Progenitor cell of endocrine pancreas (in vitro differentiated cells): ENCODE measurements at regions not wholly inside any gene's neighbourhood (a gene's known extent, or its start where the extent isn't known, plus 50 kb on each side); places are given as distances from the start of the nearest gene placed in this dataset.

Source experiments
- DNase-seq: peaks from one replicate; pipeline ENCODE4 v3.0.0; 2021; ENCODE audit warnings: low spot score; ENCODE audit not compliant: unreplicated experiment
- H3K27ac Mint-ChIP-seq: 2 replicates; pipeline ENCODE4 v1.8.0; 2021; ENCODE audit warnings: mild to moderate bottlenecking, moderate library complexity, mixed read lengths
- H3K27me3 Mint-ChIP-seq: 2 replicates; pipeline ENCODE4 v1.8.0; 2021; ENCODE audit warnings: mixed read lengths
- H3K36me3 Mint-ChIP-seq: 2 replicates; pipeline ENCODE4 v1.8.0; 2022; ENCODE audit warnings: mixed read lengths; ENCODE audit not compliant: insufficient read depth
- H3K4me1 Mint-ChIP-seq: 2 replicates; pipeline ENCODE4 v1.8.0; 2021; ENCODE audit warnings: low read depth, mixed read lengths
- H3K4me3 Mint-ChIP-seq: 2 replicates; pipeline ENCODE4 v1.8.0; 2021; ENCODE audit warnings: low read depth, mild to moderate bottlenecking, moderate library complexity, mixed read lengths
- H3K9me3 Mint-ChIP-seq: 2 replicates; pipeline ENCODE4 v1.8.0; 2021; ENCODE audit warnings: low read depth, mixed read lengths
- TF ChIP-seq, protein P1 (sequence below): fragments of 200-600 bp; sonication (generic); IDR thresholded peaks from one replicate; pipeline ENCODE4 v1.5.0; 2021; ENCODE audit warnings: antibody characterized with exemption, mild to moderate bottlenecking; ENCODE audit not compliant: unreplicated experiment

DNA sequence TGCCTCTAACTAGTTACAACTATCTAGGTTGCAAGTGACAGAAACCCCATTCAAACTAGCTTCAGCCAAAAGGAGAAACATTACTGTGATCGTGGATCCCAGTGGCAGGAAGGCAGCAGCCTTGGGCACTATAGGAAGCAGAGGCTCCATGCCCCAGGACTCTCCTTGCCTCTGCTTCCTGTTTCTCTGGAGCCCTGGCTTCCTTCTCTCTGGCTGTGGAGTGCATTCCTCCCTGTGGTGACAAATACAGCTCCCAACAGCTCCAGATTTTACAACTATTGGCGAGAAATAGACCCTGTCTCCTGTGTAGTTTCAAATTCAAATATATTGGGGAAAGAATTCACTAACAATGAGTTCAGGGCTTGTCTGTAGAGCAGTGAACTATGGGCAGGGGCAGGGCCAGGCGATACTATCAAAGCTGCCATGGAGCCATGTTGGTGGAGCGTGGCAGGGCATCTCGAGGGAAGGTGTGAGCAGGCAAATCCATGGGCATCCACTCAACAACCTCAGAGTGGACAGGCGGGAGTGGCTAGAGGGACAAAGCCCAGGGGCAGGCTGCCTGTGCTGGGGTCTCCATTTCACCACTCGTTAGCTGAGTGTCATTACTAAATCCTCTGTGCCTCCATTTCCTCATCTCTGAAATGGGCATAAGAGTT is 189.5 kb downstream of the ERCC6L2 start:
- no peak overlapping the region for H3K4me3 Mint-ChIP-seq
- TF ChIP-seq, protein P1, sequence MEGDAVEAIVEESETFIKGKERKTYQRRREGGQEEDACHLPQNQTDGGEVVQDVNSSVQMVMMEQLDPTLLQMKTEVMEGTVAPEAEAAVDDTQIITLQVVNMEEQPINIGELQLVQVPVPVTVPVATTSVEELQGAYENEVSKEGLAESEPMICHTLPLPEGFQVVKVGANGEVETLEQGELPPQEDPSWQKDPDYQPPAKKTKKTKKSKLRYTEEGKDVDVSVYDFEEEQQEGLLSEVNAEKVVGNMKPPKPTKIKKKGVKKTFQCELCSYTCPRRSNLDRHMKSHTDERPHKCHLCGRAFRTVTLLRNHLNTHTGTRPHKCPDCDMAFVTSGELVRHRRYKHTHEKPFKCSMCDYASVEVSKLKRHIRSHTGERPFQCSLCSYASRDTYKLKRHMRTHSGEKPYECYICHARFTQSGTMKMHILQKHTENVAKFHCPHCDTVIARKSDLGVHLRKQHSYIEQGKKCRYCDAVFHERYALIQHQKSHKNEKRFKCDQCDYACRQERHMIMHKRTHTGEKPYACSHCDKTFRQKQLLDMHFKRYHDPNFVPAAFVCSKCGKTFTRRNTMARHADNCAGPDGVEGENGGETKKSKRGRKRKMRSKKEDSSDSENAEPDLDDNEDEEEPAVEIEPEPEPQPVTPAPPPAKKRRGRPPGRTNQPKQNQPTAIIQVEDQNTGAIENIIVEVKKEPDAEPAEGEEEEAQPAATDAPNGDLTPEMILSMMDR: no peak
- peaks cover 21% of the 10 kb centered on the region for H3K27me3 Mint-ChIP-seq
- H3K27ac Mint-ChIP-seq: no peak overlapping the region
- no peak for DNase-seq
- peaks cover 5% of the 10 kb centered on the region for H3K4me1 Mint-ChIP-seq
- H3K9me3 Mint-ChIP-seq: no peaks in the 10 kb centered on the region
- H3K36me3 Mint-ChIP-seq: no peaks in the 10 kb centered on the region

DNA sequence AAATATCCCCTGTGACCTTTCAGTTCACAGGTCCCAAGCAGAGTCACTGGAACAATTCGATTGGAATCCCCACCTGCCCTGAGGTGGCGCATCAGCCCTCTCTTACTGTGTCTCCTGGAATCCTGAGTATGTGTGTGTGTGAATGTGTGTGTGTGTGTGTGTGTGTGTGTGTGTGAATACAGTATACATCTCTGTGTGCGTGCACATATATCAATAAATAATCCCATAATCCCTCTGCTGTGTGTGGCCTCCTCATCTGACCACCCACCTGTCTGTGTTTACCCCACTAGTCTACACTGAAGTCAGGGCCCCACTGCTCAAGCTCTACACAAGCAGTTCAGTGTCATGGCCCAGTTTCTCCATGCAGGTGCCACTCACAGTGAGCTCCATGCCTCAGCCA is 187.4 kb downstream of the ERCC6L2 start:
- Mint-ChIP-seq H3K27me3 (peaks cover 16% of the 10 kb centered on the region), H3K9me3 (no peaks in the 10 kb centered on the region), H3K4me3 (no peak overlapping the region), H3K27ac (peak overlapping the region; percentile 50), H3K4me1 (peaks cover 5% of the 10 kb centered on the region), H3K36me3 (no peaks in the 10 kb centered on the region)
- DNase-seq: no peak
- TF ChIP-seq, protein P1: no peak

DNA sequence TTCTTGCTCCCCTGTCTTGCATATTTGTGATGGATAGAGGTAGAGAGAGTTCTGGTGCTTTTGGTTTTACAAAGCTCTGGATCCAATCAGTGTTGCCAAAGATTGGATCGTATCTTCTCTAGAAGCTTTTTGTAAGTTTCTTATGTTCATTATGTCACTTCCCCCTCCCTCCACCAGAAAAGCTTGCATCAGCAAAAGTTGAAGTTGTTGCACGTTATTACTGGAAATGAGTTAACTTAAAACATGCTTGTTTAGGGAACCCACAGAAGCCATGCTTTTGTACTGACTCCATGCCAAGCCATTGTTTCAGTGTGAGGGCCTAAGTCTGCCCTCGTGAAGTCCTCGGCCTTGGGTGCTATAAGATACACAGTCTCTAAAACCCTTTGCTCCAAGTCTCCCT is 186.5 kb downstream of the ERCC6L2 start:
- no peak overlapping the region for H3K4me3 Mint-ChIP-seq
- no peaks in the 10 kb centered on the region for H3K36me3 Mint-ChIP-seq
- no peaks in the 10 kb centered on the region for H3K9me3 Mint-ChIP-seq
- peaks cover 16% of the 10 kb centered on the region for H3K27me3 Mint-ChIP-seq
- no peak overlapping the region for H3K27ac Mint-ChIP-seq
- TF ChIP-seq, protein P1: no peak
- no peak for DNase-seq
- peaks cover 5% of the 10 kb centered on the region for H3K4me1 Mint-ChIP-seq

DNA sequence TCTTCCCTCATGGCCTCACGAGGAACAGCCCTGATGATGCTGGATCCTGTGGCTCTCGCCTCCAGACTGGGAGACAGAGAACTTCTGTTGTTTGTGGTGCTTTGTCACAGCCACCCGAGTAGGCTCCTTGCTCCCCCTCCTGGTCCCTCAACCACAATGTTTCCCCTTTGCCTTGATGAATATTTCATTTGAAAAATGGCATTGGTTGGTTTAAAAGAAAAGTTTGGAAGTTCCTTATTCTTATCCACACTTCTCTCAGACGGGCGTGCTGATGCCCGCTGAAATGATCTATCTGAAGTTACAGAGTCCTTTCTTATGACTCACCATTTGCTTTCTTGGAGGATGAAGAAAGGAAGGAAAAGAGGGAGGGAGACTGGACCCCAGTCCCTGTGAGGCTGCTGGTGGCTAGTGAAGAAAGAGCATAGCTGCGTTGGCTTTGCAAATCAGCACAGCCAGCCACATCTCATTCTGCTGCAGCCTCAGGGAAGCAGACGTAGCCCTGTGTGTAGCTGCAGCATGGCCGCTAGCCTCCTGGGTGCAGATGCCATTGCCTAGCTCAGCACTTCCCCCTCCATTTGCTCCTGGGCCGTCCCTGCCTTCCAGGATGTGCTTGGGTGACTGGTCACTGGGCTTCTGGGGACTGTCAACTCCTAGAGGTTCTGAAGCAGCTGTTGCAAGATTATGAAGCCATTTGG is 185.9 kb downstream of the ERCC6L2 start:
- no peak for DNase-seq
- Mint-ChIP-seq H3K9me3 (no peaks in the 10 kb centered on the region), H3K4me1 (peaks cover 5% of the 10 kb centered on the region), H3K27me3 (peaks cover 18% of the 10 kb centered on the region), H3K27ac (no peak overlapping the region), H3K4me3 (no peak overlapping the region), H3K36me3 (no peaks in the 10 kb centered on the region)
- TF ChIP-seq, protein P1: peak; percentile 60

DNA sequence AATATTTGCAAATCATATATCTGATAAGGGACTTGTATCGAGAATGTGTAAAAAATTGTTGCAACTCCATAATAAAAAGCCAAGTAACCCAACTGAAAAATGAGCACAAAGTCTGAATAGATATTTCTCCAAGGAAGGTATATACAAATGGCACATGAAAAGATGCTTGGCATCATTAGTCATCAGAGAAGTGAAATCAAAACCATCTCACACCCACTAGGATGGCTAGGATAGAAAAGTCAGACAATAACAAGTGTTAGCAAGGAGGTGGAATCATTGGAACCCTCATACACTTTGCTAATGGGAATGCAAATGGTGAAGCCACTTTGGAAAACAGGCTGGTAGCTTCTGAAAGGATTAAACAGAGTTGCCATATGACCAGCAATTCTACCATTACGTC is 182.7 kb downstream of the ERCC6L2 start:
- no peak overlapping the region for H3K27ac Mint-ChIP-seq

More for the DNA sequence above, 182.7 kb downstream of the ERCC6L2 start:
- H3K36me3 Mint-ChIP-seq: no peaks in the 10 kb centered on the region
- H3K4me3 Mint-ChIP-seq: no peak overlapping the region
- peaks cover 16% of the 10 kb centered on the region for H3K27me3 Mint-ChIP-seq
- TF ChIP-seq, protein P1: no peak
- H3K4me1 Mint-ChIP-seq: peaks cover 7% of the 10 kb centered on the region
- H3K9me3 Mint-ChIP-seq: peaks cover 4% of the 10 kb centered on the region
- no peak for DNase-seq
